ENCODE measurements at regions not wholly inside any gene's neighbourhood (a gene's known extent, or its start where the extent isn't known, plus 50 kb on each side); places are given as distances from the start of the nearest gene placed in this dataset.

DNA sequence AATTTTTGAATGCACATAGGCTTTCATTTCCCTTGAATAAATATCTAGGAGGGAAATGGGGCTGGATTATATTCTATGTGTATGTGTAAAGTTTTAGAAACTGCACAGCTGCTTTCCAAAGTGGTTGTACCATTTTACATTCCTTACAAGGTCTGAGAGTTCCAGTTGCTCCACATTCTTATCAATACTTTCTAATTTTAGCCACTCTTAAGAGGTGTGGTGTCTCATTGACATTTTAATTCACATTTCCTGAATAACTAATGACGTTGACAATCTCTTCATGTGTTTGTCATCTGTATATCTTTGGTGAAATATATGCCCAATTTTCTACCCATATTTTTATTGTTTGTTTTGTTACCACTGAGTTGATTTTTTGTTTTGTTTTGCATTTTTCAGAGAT, 74.6 kb upstream of the VASH1 start:
- BruUV-seq (replicated peaks), result no TSS peak
- H3K9me3 ChIP-seq (ENCODE audit: low read depth, low read length, poor library complexity, severe bottlenecking), result peaks cover 25% of the 10 kb centered on the region
- DNase-seq (ENCODE audit: low spot score), result no peak
- H3K4me3 ChIP-seq (ENCODE audit: low read depth, low read length, poor library complexity, severe bottlenecking), result no peak overlapping the region
- CTCF ChIA-PET, result no interaction called here
- H3K4me1 ChIP-seq (ENCODE audit: insufficient read depth, low read length, poor library complexity, severe bottlenecking), result no peaks in the 10 kb centered on the region
- POLR2A ChIA-PET (ENCODE audit: low non-redundant PET), result no interaction called here
- intact Hi-C loops (cut with micrococcal nuclease; ENCODE audit: unreplicated experiment), result no loop called here
- H3K27ac ChIP-seq (ENCODE audit: low read depth, low read length, poor library complexity, severe bottlenecking), result no peak overlapping the region
- H3K27me3 ChIP-seq (replicated peaks; ENCODE audit: insufficient read depth, low read depth, low read length, poor library complexity), result no peaks in the 10 kb centered on the region
- H3K36me3 ChIP-seq (ENCODE audit: insufficient read depth, low read length, poor library complexity, severe bottlenecking), result no peaks in the 10 kb centered on the region
- no peak for TF ChIP-seq EZH2 (IDR thresholded peaks at IDR 0.05; ENCODE audit: borderline replicate concordance, low read depth, low read length, poor library complexity, severe bottlenecking)

DNA sequence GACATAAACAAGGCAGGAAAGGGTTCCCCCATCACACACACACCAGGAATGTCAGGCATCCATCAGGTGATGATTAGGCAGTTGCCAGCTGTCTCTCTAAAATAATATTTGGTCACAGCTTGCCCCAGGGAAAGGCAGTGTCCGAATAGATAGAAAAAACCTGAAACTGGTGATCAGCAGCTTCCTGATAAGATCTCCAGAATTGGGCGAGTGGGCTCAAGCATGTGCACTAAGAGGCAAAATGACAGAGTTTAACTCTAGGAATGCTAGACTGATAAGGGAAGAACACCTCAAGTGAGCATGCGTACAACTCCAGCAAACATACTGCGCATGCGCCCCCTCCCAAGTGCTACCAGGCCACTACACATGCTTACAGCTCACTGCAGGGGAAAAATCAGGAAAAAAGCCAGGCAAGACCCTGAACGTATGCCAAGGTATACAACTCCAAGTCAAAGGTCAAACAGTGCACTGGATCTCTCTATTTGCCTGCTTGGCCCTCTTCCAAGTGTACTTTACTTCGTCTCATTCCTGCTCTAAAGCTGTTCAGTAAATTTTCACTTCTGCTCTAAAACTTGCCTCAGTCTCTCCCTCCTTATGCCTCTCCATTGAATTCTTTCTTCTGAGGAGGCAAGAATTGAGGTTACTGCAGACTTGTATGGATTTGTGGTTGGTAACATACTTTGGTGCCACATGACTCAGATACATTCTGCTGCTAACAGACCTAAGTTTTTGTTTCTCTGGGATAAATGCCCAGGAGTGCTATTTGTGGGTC, 73.5 kb upstream of the VASH1 start:
- no peak for DNase-seq (ENCODE audit: low spot score)
- no TSS peak for BruUV-seq (replicated peaks)
- Histone ChIP-seq H3K36me3 (ENCODE audit: insufficient read depth, low read length, poor library complexity, severe bottlenecking) (no peaks in the 10 kb centered on the region), H3K9me3 (ENCODE audit: low read depth, low read length, poor library complexity, severe bottlenecking) (peaks cover 15% of the 10 kb centered on the region), H3K27ac (ENCODE audit: low read depth, low read length, poor library complexity, severe bottlenecking) (no peak overlapping the region), H3K27me3 (replicated peaks; ENCODE audit: insufficient read depth, low read depth, low read length, poor library complexity) (no peaks in the 10 kb centered on the region), H3K4me1 (ENCODE audit: insufficient read depth, low read length, poor library complexity, severe bottlenecking) (no peaks in the 10 kb centered on the region), H3K4me3 (ENCODE audit: low read depth, low read length, poor library complexity, severe bottlenecking) (no peak overlapping the region)
- POLR2A ChIA-PET (ENCODE audit: low non-redundant PET), result no interaction called here
- CTCF ChIA-PET, result no interaction called here
- intact Hi-C loops (cut with micrococcal nuclease; ENCODE audit: unreplicated experiment), result no loop called here
- no peak for TF ChIP-seq EZH2 (IDR thresholded peaks at IDR 0.05; ENCODE audit: borderline replicate concordance, low read depth, low read length, poor library complexity, severe bottlenecking)
- TF ChIP-seq, protein P1, sequence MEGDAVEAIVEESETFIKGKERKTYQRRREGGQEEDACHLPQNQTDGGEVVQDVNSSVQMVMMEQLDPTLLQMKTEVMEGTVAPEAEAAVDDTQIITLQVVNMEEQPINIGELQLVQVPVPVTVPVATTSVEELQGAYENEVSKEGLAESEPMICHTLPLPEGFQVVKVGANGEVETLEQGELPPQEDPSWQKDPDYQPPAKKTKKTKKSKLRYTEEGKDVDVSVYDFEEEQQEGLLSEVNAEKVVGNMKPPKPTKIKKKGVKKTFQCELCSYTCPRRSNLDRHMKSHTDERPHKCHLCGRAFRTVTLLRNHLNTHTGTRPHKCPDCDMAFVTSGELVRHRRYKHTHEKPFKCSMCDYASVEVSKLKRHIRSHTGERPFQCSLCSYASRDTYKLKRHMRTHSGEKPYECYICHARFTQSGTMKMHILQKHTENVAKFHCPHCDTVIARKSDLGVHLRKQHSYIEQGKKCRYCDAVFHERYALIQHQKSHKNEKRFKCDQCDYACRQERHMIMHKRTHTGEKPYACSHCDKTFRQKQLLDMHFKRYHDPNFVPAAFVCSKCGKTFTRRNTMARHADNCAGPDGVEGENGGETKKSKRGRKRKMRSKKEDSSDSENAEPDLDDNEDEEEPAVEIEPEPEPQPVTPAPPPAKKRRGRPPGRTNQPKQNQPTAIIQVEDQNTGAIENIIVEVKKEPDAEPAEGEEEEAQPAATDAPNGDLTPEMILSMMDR (conservative IDR thresholded peaks at IDR 0.05; ENCODE audit: low read depth, low read length), result no peak

DNA sequence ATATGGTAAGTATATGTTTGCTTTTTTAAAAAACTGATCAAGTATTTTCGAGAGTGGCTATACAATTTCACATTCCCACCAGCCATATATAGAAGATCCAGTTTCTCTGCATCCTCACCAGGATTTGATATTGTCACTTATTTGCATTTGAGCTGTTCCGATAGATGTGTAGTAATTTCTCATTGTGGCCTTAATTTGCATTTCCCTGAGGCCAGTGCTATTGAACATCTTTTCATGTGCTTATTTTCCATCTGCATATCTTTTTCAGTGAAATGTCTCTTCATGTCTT, 72.9 kb upstream of the VASH1 start:
- no TSS peak for BruUV-seq (replicated peaks)
- Histone ChIP-seq H3K9me3 (ENCODE audit: low read depth, low read length, poor library complexity, severe bottlenecking) (peaks cover 15% of the 10 kb centered on the region), H3K36me3 (ENCODE audit: insufficient read depth, low read length, poor library complexity, severe bottlenecking) (no peaks in the 10 kb centered on the region), H3K27me3 (replicated peaks; ENCODE audit: insufficient read depth, low read depth, low read length, poor library complexity) (no peaks in the 10 kb centered on the region), H3K4me1 (ENCODE audit: insufficient read depth, low read length, poor library complexity, severe bottlenecking) (no peaks in the 10 kb centered on the region), H3K27ac (ENCODE audit: low read depth, low read length, poor library complexity, severe bottlenecking) (no peak overlapping the region), H3K4me3 (ENCODE audit: low read depth, low read length, poor library complexity, severe bottlenecking) (no peak overlapping the region)
- POLR2A ChIA-PET (ENCODE audit: low non-redundant PET), result no interaction called here
- TF ChIP-seq EZH2 (IDR thresholded peaks at IDR 0.05; ENCODE audit: borderline replicate concordance, low read depth, low read length, poor library complexity, severe bottlenecking), result no peak
- TF ChIP-seq, protein P1 (conservative IDR thresholded peaks at IDR 0.05; ENCODE audit: low read depth, low read length), result no peak
- no peak for DNase-seq (ENCODE audit: low spot score)
- intact Hi-C loops (cut with micrococcal nuclease; ENCODE audit: unreplicated experiment), result no loop called here
- CTCF ChIA-PET, result no interaction called here

DNA sequence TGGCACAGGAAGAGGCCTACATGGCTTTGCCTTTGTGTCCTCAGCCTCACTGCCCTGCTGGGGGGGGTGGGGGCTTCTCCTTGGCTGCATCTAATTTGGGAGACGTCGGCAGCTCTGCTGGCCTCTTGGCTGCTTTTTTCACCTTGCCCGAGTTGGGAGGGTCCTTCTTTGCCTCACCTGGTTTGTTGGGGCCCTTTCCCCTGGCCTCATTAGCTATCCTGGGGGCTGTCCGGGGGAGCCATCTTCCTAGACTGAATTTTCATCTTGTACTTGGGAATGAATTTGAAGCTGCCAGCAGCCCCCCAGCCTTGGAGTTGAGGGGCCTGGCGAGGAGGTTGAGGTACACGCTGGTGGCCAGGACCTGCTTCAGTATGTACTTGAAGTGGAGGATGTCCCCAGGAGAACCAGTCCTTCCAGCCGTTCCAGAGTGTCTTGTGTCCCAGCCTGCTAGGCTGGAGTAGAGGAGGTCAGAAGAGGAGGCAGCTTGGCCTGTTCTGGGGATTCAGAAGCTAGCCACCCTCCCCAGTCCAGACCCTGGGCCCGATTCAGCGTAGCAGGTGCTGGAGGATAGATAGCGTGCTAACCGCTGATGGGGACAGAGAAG, 70.7 kb upstream of the VASH1 start:
- Histone ChIP-seq H3K4me3 (ENCODE audit: low read depth, low read length, poor library complexity, severe bottlenecking) (no peak overlapping the region), H3K27me3 (replicated peaks; ENCODE audit: insufficient read depth, low read depth, low read length, poor library complexity) (no peaks in the 10 kb centered on the region), H3K27ac (ENCODE audit: low read depth, low read length, poor library complexity, severe bottlenecking) (no peak overlapping the region), H3K9me3 (ENCODE audit: low read depth, low read length, poor library complexity, severe bottlenecking) (peaks cover 15% of the 10 kb centered on the region), H3K4me1 (ENCODE audit: insufficient read depth, low read length, poor library complexity, severe bottlenecking) (no peaks in the 10 kb centered on the region), H3K36me3 (ENCODE audit: insufficient read depth, low read length, poor library complexity, severe bottlenecking) (no peaks in the 10 kb centered on the region)
- DNase-seq (ENCODE audit: low spot score), result no peak
- ChIA-PET POLR2A (ENCODE audit: low non-redundant PET) (no interaction called here), CTCF (no interaction called here)
- TF ChIP-seq, protein P1 (conservative IDR thresholded peaks at IDR 0.05; ENCODE audit: low read depth, low read length), result no peak
- no peak for TF ChIP-seq EZH2 (IDR thresholded peaks at IDR 0.05; ENCODE audit: borderline replicate concordance, low read depth, low read length, poor library complexity, severe bottlenecking)
- intact Hi-C loops (cut with micrococcal nuclease; ENCODE audit: unreplicated experiment), result no loop called here
- BruUV-seq (replicated peaks), result no TSS peak
